Tibial nerve (tissue), 4 donors: ENCODE measurements at regions not wholly inside any gene's neighbourhood (a gene's known extent, or its start where the extent isn't known, plus 50 kb on each side); places are given as distances from the start of the nearest gene placed in this dataset.

ENCODE experiments used
- DNase-seq, 2 donors: peaks; one replicate each; pipeline ENCODE4 v3.0.0-alpha.2; 2019; ENCODE audit warnings: low spot score in 2 of 2
- H3K27ac ChIP-seq, 4 donors: fragments of 200-600 bp; sonication (generic) in 3 of 4; one replicate each; pipeline ENCODE4 v1.5.1; 2017 to 2019; ENCODE audit warnings: mild to moderate bottlenecking in 1 of 4
- H3K27me3 ChIP-seq, 2 donors: fragments of 200-600 bp; sonication (generic) in 1 of 2; one replicate each; pipeline versions ENCODE4 v1.5.1 to v1.6.0; 2017 to 2019
- H3K36me3 ChIP-seq, 3 donors: fragments of 200-600 bp; sonication (generic); one replicate each; pipeline ENCODE4 v1.5.1; 2018 to 2019
- H3K4me1 ChIP-seq, 4 donors: fragments of 200-600 bp; sonication (generic) in 3 of 4; one replicate each; pipeline ENCODE4 v1.5.1; 2017 to 2019
- H3K4me3 ChIP-seq, 4 donors: fragments of 200-600 bp; sonication (generic) in 3 of 4; one replicate each; pipeline ENCODE4 v1.5.1; 2017 to 2019; ENCODE audit warnings: mild to moderate bottlenecking in 1 of 4, moderate library complexity in 1 of 4
- H3K9me3 ChIP-seq, 4 donors: fragments of 200-600 bp; sonication (generic) in 3 of 4; one replicate each; pipeline ENCODE4 v1.5.1; 2017 to 2019
- EP300 ChIP-seq, 2 donors: sonication (generic); formaldehyde crosslinking; IDR thresholded peaks; one replicate each; pipeline ENCODE4 v1.6.1; 2017; ENCODE audit warnings: antibody characterized with exemption in 2 of 2, mild to moderate bottlenecking in 1 of 2
- POLR2A ChIP-seq, 2 donors: fragments of 450-650 bp; IDR thresholded peaks; one replicate each; pipeline ENCODE4 v1.6.1; 2017; ENCODE audit warnings: antibody characterized with exemption in 2 of 2, mild to moderate bottlenecking in 2 of 2, moderate library complexity in 2 of 2
- WGBS, 2 donors: methylation state at CpG; one replicate each; pipeline ENCODE4 v1.1.5; 2018; 5-methylcytosine and 5-hydroxymethylcytosine counted together
- TF ChIP-seq, protein P1 (sequence below), 5 experiments: fragments of 200-600 bp in 3 of 5; fragments of 450-650 bp in 2 of 5; sonication (generic) in 3 of 5; IDR thresholded peaks; one replicate each; pipeline ENCODE4 v1.5.1; 2016 to 2019; ENCODE audit warnings: antibody characterized with exemption in 5 of 5, mild to moderate bottlenecking in 3 of 5, moderate library complexity in 2 of 5

DNA sequence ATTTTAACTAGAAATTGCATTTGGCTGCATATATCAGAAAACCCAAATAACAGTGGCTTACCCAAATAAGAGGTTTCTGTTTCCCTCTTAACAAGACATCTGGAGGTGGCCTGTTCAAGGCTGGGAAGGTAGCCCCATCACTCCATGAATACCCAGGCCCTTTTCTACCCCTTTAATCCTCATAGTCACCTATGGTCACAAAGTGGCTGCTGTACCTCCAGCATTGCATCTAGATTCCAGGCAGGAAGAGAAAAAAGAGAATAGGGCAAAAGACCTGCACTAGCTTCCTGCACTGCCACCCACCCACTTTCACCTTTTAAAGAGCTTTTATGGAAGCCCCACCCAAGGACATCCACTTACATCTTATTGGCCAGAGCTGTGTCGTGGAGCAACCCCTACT lies 124.0 kb upstream of the NCOR2 start:
- 96 to 100% methylated on average over 1 of the region's 1 CpG for WGBS, 2 donors
- no peak for DNase-seq
- Histone ChIP-seq H3K9me3 (peaks cover 0 to 20% (median 0%) of the 10 kb centered on the region in 4 donors), H3K4me1 (peaks cover 0 to 42% (median 14%) of the 10 kb centered on the region in 4 donors), H3K4me3 (no peak overlapping the region), H3K27me3 (no peaks in the 10 kb centered on the region), H3K36me3 (no peaks in the 10 kb centered on the region), H3K27ac (no peak overlapping the region)
- TF ChIP-seq POLR2A (IDR thresholded peaks at IDR 0.05), result no peak
- TF ChIP-seq, protein P1, sequence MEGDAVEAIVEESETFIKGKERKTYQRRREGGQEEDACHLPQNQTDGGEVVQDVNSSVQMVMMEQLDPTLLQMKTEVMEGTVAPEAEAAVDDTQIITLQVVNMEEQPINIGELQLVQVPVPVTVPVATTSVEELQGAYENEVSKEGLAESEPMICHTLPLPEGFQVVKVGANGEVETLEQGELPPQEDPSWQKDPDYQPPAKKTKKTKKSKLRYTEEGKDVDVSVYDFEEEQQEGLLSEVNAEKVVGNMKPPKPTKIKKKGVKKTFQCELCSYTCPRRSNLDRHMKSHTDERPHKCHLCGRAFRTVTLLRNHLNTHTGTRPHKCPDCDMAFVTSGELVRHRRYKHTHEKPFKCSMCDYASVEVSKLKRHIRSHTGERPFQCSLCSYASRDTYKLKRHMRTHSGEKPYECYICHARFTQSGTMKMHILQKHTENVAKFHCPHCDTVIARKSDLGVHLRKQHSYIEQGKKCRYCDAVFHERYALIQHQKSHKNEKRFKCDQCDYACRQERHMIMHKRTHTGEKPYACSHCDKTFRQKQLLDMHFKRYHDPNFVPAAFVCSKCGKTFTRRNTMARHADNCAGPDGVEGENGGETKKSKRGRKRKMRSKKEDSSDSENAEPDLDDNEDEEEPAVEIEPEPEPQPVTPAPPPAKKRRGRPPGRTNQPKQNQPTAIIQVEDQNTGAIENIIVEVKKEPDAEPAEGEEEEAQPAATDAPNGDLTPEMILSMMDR (IDR thresholded peaks at IDR 0.05), result no peak
- no peak for TF ChIP-seq EP300 (IDR thresholded peaks at IDR 0.05)

DNA sequence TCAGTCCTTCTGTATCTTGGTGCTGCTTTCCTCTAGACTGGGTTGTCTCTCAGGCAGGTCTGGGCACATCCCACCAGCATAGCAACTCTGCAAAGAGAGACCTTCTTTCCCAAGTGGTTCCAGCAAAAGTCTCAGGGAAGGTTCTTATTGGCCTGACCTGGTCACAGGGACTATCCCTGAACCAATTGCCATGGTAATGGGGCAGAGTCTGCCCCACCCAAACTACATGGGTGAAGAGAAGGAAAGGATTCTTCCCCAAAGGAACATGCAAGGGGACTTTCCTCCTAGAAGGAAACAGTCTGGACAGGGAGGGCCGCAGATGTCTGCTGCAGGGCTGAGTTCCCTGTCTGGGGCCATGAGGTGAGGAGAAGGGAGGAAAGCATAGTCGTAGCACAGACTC lies 122.2 kb upstream of the NCOR2 start:
- H3K27me3 ChIP-seq, result no peaks in the 10 kb centered on the region
- no peak overlapping the region for H3K27ac ChIP-seq
- peaks cover 0 to 42% (median 26%) of the 10 kb centered on the region in 4 donors for H3K4me1 ChIP-seq
- TF ChIP-seq, protein P1 (IDR thresholded peaks at IDR 0.05), result no peak
- no peak for TF ChIP-seq POLR2A (IDR thresholded peaks at IDR 0.05)
- no peak for TF ChIP-seq EP300 (IDR thresholded peaks at IDR 0.05)
- DNase-seq, result no peak
- no peak overlapping the region for H3K4me3 ChIP-seq
- no peaks in the 10 kb centered on the region for H3K36me3 ChIP-seq
- H3K9me3 ChIP-seq, result peaks cover 0 to 20% (median 0%) of the 10 kb centered on the region in 4 donors
- 71 to 78% methylated on average over 2 of the region's 2 CpGs for WGBS, 2 donors

DNA sequence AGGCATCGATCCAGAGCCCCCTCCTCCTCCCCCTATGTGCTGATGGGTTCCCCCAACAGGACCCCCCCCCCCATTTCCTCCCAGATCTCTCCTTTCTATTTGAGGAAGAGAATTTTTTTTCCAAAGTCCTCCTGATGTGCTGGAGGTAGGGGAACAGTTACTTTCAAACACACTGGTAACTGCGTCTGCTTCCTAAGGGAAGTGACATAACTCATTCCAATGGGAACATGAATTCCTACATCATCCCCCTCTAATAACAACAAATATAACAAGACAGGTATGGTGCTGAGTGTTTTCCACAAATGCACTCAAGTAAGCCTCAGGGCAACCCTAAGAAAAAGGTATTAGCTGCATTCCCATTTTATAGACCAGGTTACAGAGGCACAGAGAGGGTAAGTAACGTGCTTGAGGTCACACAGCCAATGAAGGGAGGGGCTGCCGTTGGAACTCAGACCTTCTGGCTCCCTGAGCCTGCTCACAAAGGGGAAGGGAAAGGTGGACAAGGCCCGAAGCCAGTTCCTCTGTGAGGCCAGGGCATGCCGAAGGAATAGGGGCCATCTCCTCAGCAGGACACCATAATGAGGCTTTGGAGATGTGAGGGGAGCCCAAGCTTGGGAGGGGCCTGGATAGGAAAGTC lies 121.1 kb upstream of the NCOR2 start:
- no peak overlapping the region for H3K4me3 ChIP-seq
- WGBS, 2 donors, result 48 to 52% methylated on average over 6 of the region's 6 CpGs
- TF ChIP-seq, protein P1 (IDR thresholded peaks at IDR 0.05), result no peak
- TF ChIP-seq EP300 (IDR thresholded peaks at IDR 0.05), result no peak
- no peak for TF ChIP-seq POLR2A (IDR thresholded peaks at IDR 0.05)
- H3K36me3 ChIP-seq, result no peaks in the 10 kb centered on the region
- peaks cover 0 to 48% (median 37%) of the 10 kb centered on the region in 4 donors for H3K4me1 ChIP-seq
- H3K27me3 ChIP-seq, result no peaks in the 10 kb centered on the region
- peak overlapping the region in 3 of 4 donors; percentile 51 to 77 (median 68) for H3K27ac ChIP-seq
- peaks cover 0 to 20% (median 0%) of the 10 kb centered on the region in 4 donors for H3K9me3 ChIP-seq
- no peak for DNase-seq

DNA sequence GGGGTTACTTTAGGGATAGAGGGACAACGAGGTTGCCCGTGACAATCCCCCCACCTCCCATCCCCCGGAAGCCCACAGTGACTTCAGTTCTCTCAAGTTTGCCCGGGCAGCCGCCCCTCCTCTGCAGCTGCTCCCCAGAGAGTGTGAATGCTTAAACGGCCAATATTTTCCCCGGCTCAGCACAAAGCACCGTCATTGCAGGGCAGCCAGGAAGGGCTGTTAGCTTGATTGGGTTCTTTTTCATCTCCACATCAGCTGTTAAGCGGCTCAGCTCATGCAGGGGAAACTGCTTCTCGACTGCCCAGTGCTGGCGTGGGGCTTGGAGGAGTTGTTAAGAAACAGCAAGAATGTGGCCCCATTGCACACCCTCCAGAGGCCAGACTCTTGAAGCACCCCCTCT lies 120.5 kb upstream of the NCOR2 start:
- 3 to 10% methylated on average over 11 of the region's 11 CpGs for WGBS, 2 donors
- H3K36me3 ChIP-seq, result no peaks in the 10 kb centered on the region
- TF ChIP-seq EP300 (IDR thresholded peaks at IDR 0.05), result no peak
- no peak for TF ChIP-seq POLR2A (IDR thresholded peaks at IDR 0.05)
- TF ChIP-seq, protein P1 (IDR thresholded peaks at IDR 0.05), result no peak
- H3K4me1 ChIP-seq, result peaks cover 0 to 54% (median 41%) of the 10 kb centered on the region in 4 donors
- H3K27me3 ChIP-seq, result no peaks in the 10 kb centered on the region
- DNase-seq, result peak in 1 of 2 donors; percentile 33
- H3K27ac ChIP-seq, result peak overlapping the region in 3 of 4 donors; percentile 51 to 77 (median 68)
- no peak overlapping the region for H3K4me3 ChIP-seq
- peaks cover 0 to 18% (median 0%) of the 10 kb centered on the region in 4 donors for H3K9me3 ChIP-seq

DNA sequence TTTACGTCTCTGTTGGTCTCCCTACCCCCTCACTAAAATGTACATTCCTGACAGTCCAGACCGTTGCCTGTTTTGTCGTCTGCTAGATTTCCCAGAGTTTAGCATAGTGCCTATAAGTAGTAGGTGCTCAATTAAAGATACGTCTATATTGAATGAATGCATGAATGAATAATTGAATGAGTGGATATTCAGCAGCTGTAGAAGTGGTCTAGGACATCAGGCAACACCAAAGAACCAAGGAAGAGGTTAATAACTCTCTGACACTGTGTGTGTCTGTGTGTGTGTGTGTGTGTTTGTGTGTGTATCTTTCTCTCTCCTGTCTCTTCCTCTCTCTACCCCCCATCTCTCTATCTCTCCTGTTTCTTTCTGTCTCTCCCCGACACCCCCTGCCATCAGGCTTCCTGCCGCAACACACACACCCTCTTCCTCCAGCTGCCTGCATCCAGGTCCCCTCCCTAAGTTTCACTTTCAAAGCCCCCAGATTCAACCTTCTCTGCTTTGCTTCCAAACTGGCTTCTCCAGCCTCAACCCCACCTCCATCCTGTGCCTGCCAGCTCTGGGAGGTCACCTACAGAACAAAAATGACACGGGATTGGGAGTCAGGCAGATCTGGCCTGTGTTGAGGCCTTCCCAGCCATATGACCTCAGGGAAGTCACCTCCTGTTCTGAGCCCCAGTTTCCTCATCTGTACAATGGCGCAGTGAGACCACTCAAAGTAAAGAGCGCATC lies 119.9 kb upstream of the NCOR2 start:
- H3K4me1 ChIP-seq, result peaks cover 0 to 60% (median 42%) of the 10 kb centered on the region in 4 donors
- 77 to 80% methylated on average over 9 of the region's 9 CpGs for WGBS, 2 donors
- no peak overlapping the region for H3K4me3 ChIP-seq
- no peaks in the 10 kb centered on the region for H3K27me3 ChIP-seq
- H3K36me3 ChIP-seq, result no peaks in the 10 kb centered on the region
- TF ChIP-seq, protein P1 (IDR thresholded peaks at IDR 0.05), result no peak
- no peak for TF ChIP-seq POLR2A (IDR thresholded peaks at IDR 0.05)
- peak in 1 of 2 donors; percentile 11 for TF ChIP-seq EP300 (IDR thresholded peaks at IDR 0.05)
- H3K9me3 ChIP-seq, result peaks cover 0 to 12% (median 0%) of the 10 kb centered on the region in 4 donors
- H3K27ac ChIP-seq, result peak overlapping the region in 3 of 4 donors; percentile 51 to 90 (median 77)
- no peak for DNase-seq
